ENCODE measurements at regions not wholly inside any gene's neighbourhood (a gene's known extent, or its start where the extent isn't known, plus 50 kb on each side); places are given as distances from the start of the nearest gene placed in this dataset.
"Not testable (repeated sequence)": the region's sequence is repeated elsewhere in the genome, so short reads cannot be mapped to it uniquely, and the experiment has no call there.

DNA sequence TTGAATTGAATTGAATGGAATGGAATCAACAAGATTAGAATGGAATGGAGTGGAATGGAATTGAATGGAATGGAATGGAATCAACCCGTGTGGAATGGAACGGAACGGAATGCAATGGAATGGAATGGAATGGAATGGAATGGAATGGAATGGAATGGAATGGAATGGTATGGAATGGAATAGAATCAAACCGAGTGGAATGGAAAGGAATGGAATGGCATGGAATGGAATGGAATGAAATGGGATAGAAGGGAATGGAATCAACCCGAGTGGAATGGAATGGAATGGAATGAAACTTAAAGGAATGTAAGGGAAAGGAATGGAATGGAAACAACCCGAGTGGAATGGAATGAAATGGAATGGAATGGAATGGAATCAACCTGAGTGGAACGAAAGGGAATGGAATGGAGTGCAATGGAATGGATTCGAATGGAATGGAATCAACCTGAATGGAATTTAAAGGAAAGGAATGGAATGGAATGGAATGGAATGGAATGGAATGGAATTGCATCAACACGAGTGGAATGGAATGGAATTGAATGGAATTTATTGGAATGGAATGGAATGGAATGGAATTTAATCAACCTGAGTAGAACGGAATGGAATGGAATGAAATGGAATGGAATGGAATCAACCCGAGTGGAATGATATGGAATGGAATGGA is 1146.6 kb downstream of the RPIA start:
- peaks cover 45% of the 10 kb centered on the region for H3K9me3 Mint-ChIP-seq (ENCODE audit: unreplicated experiment)
- peaks cover 25% of the 10 kb centered on the region for H3K27me3 Mint-ChIP-seq (ENCODE audit: unreplicated experiment)
- no peak overlapping the region for H3K4me3 Mint-ChIP-seq (ENCODE audit: unreplicated experiment)
- H3K36me3 Mint-ChIP-seq (ENCODE audit: unreplicated experiment): peaks cover 15% of the 10 kb centered on the region
- no peak overlapping the region for H3K27ac Mint-ChIP-seq (ENCODE audit: unreplicated experiment)
- DNase-seq: no peak
- no peaks in the 10 kb centered on the region for H3K4me1 Mint-ChIP-seq (ENCODE audit: low read depth, unreplicated experiment)
- TF ChIP-seq CTCF (IDR thresholded peaks at IDR 0.05; ENCODE audit: partially characterized antibody, unreplicated experiment): no peak

- not testable (repeated sequence) for H3K27ac Mint-ChIP-seq (ENCODE audit: unreplicated experiment); DNase-seq; H3K4me3 Mint-ChIP-seq (ENCODE audit: unreplicated experiment); H3K4me1 Mint-ChIP-seq (ENCODE audit: low read depth, unreplicated experiment)
- peaks cover 15% of the 10 kb centered on the region for H3K36me3 Mint-ChIP-seq (ENCODE audit: unreplicated experiment)
- peaks cover 24% of the 10 kb centered on the region for H3K27me3 Mint-ChIP-seq (ENCODE audit: unreplicated experiment)
- peaks cover 49% of the 10 kb centered on the region for H3K9me3 Mint-ChIP-seq (ENCODE audit: unreplicated experiment)
These were observed 1148.7 kb downstream of the RPIA start for GRCh38 chr2:89840175-89840574.

- H3K27me3 Mint-ChIP-seq (ENCODE audit: unreplicated experiment): peaks cover 24% of the 10 kb centered on the region
- peaks cover 44% of the 10 kb centered on the region for H3K9me3 Mint-ChIP-seq (ENCODE audit: unreplicated experiment)
- not testable (repeated sequence) for H3K4me1 Mint-ChIP-seq (ENCODE audit: low read depth, unreplicated experiment); H3K4me3 Mint-ChIP-seq (ENCODE audit: unreplicated experiment); DNase-seq; H3K27ac Mint-ChIP-seq (ENCODE audit: unreplicated experiment)
- H3K36me3 Mint-ChIP-seq (ENCODE audit: unreplicated experiment): peaks cover 15% of the 10 kb centered on the region
These were observed 1149.5 kb downstream of the RPIA start for GRCh38 chr2:89840781-89841475.

DNA sequence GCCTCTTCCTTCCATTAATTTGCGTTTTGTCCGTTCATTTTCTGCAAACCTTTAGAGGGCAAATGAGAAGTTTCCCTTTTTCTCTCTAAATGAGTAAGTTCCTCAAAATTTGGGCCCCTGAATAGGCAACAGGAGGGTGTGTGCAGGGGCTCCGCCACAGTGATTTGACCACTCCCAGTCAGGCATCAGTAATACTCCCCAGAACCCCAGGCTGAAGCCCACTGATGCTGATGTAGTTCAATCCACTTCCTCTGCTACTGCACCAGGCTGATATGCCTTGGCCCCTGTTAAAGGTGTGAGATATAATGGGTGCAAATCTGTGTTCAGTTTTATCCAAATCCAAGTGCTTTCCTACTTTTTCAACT is 1150.0 kb downstream of the RPIA start:
- TF ChIP-seq CTCF (IDR thresholded peaks at IDR 0.05; ENCODE audit: partially characterized antibody, unreplicated experiment): no peak
- Mint-ChIP-seq H3K27me3 (ENCODE audit: unreplicated experiment) (peaks cover 20% of the 10 kb centered on the region), H3K36me3 (ENCODE audit: unreplicated experiment) (peaks cover 11% of the 10 kb centered on the region), H3K4me3 (ENCODE audit: unreplicated experiment) (no peak overlapping the region), H3K27ac (ENCODE audit: unreplicated experiment) (no peak overlapping the region), H3K9me3 (ENCODE audit: unreplicated experiment) (peaks cover 39% of the 10 kb centered on the region), H3K4me1 (ENCODE audit: low read depth, unreplicated experiment) (no peaks in the 10 kb centered on the region)
- no peak for DNase-seq

DNA sequence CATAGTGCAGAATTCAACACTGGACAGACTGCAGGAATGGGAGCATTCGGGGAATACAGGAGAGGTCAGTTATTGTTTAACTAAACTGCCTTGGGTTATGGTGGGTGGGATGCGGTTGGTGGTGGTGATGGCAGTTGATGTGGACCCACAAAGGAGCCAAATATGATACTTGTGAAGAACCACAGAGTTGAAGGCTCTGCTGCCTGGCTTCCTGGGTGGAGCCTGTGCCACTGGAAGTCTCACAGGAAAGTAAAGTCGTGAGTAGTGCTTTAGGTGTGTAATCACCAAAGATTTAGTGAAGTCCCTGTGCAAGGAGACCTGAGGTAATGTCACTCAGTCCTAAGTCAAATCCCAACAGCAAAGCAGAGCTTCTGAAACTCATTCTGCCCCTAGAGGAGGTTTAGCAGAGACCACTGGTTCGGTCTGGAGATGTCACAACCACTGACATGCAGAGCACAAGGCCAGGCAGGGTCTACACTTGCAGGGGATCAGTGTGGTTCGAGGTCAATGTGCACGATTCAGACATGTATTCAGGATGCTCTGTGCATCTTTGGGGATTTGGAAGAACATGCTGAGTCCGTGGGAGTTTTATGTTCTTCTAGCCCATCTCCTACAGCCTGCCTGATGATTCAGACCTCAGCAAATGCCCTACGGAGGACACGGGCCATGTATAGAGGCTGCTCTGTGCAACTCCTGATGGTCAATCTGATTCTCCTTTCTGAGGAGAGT is 1150.9 kb downstream of the RPIA start:
- H3K4me1 Mint-ChIP-seq (ENCODE audit: low read depth, unreplicated experiment): no peaks in the 10 kb centered on the region
- H3K27ac Mint-ChIP-seq (ENCODE audit: unreplicated experiment): no peak overlapping the region

More for the DNA sequence above, 1150.9 kb downstream of the RPIA start:
- H3K27me3 Mint-ChIP-seq (ENCODE audit: unreplicated experiment): peaks cover 15% of the 10 kb centered on the region
- H3K4me3 Mint-ChIP-seq (ENCODE audit: unreplicated experiment): no peak overlapping the region
- TF ChIP-seq CTCF (IDR thresholded peaks at IDR 0.05; ENCODE audit: partially characterized antibody, unreplicated experiment): no peak
- DNase-seq: no peak
- peaks cover 33% of the 10 kb centered on the region for H3K9me3 Mint-ChIP-seq (ENCODE audit: unreplicated experiment)
- H3K36me3 Mint-ChIP-seq (ENCODE audit: unreplicated experiment): peaks cover 10% of the 10 kb centered on the region
